IPS DF 6.9 (cell line): ENCODE measurements at regions not wholly inside any gene's neighbourhood (a gene's known extent, or its start where the extent isn't known, plus 50 kb on each side); places are given as distances from the start of the nearest gene placed in this dataset.

ENCODE experiments used
- DNase-seq: peaks from one replicate; pipeline ENCODE4 v3.0.0-alpha.2; 2013; ENCODE audit warnings: low read depth, low spot score
- H3K27ac ChIP-seq: one replicate; pipeline ENCODE4 v1.5.1; 2013; ENCODE audit warnings: low read length, control low read depth
- H3K27me3 ChIP-seq: 2 replicates; pipeline ENCODE4 v1.6.1; 2013; ENCODE audit warnings: mild to moderate bottlenecking, low read length; ENCODE audit not compliant: control insufficient read depth, insufficient read depth
- H3K36me3 ChIP-seq: 2 replicates; pipeline ENCODE4 v1.6.1; 2013; ENCODE audit warnings: low read length; ENCODE audit not compliant: control insufficient read depth, insufficient read depth
- H3K4me1 ChIP-seq: 2 replicates; pipeline ENCODE4 v1.6.1; 2013; ENCODE audit warnings: low read length; ENCODE audit not compliant: control insufficient read depth, insufficient read depth
- H3K4me3 ChIP-seq: 2 replicates; pipeline ENCODE4 v1.5.1; 2013; ENCODE audit warnings: mild to moderate bottlenecking, low read length
- H3K9me3 ChIP-seq: 2 replicates; pipeline ENCODE4 v1.6.1; 2013; ENCODE audit warnings: low read length, inconsistent platforms; ENCODE audit not compliant: control insufficient read depth, insufficient read depth
- WGBS: extraction: QIAGEN DNeasy Blood & Tissue Kit; methylation state at CpG from one replicate; pipeline ENCODE4 v1.1.7; 2013; ENCODE audit warnings: mixed read lengths, missing lambda C conversion rate; ENCODE audit not compliant: insufficient read length, insufficient coverage; 5-methylcytosine and 5-hydroxymethylcytosine counted together

- H3K36me3 ChIP-seq, result no peaks in the 10 kb centered on the region
- no peaks in the 10 kb centered on the region for H3K4me1 ChIP-seq
- H3K9me3 ChIP-seq, result no peaks in the 10 kb centered on the region
- H3K27ac ChIP-seq, result no peak overlapping the region
- H3K4me3 ChIP-seq, result no peak overlapping the region
- DNase-seq, result no peak
- no peaks in the 10 kb centered on the region for H3K27me3 ChIP-seq
These were observed 1494.9 kb upstream of the MIR17HG start for GRCh38 chr13:89852570-89852969.

GRCh38 chr13:89856512-89856911 is 1491.0 kb upstream of the MIR17HG start:
- Histone ChIP-seq H3K4me3 (no peak overlapping the region), H3K36me3 (no peaks in the 10 kb centered on the region), H3K4me1 (no peaks in the 10 kb centered on the region), H3K27ac (no peak overlapping the region), H3K27me3 (no peaks in the 10 kb centered on the region), H3K9me3 (no peaks in the 10 kb centered on the region)
- DNase-seq, result no peak
- WGBS, result no CpG with 5 or more reads among the region's 4 CpGs

- Histone ChIP-seq H3K36me3 (no peaks in the 10 kb centered on the region), H3K9me3 (no peaks in the 10 kb centered on the region), H3K4me1 (no peaks in the 10 kb centered on the region), H3K27me3 (no peaks in the 10 kb centered on the region), H3K4me3 (no peak overlapping the region), H3K27ac (no peak overlapping the region)
- DNase-seq, result no peak
- no CpG with 5 or more reads among the region's 3 CpGs for WGBS
These were observed 1490.0 kb upstream of the MIR17HG start for GRCh38 chr13:89857502-89857901.

GRCh38 chr13:89862011-89862690 is 1485.3 kb upstream of the MIR17HG start:
- DNase-seq, result no peak
- no peak overlapping the region for H3K4me3 ChIP-seq
- no CpG with 5 or more reads among the region's 13 CpGs for WGBS

GRCh38 chr13:89862691-89863036 is 1484.8 kb upstream of the MIR17HG start:
- Histone ChIP-seq H3K4me3 (no peak overlapping the region), H3K9me3 (no peaks in the 10 kb centered on the region), H3K27ac (no peak overlapping the region), H3K4me1 (no peaks in the 10 kb centered on the region), H3K27me3 (no peaks in the 10 kb centered on the region), H3K36me3 (no peaks in the 10 kb centered on the region)
- no CpG with 5 or more reads among the region's 4 CpGs for WGBS
- no peak for DNase-seq

More at GRCh38 chr13:89862011-89862690, 1485.3 kb upstream of the MIR17HG start:
- no peaks in the 10 kb centered on the region for H3K36me3 ChIP-seq
- H3K27me3 ChIP-seq, result no peaks in the 10 kb centered on the region
- no peaks in the 10 kb centered on the region for H3K4me1 ChIP-seq
- no peaks in the 10 kb centered on the region for H3K9me3 ChIP-seq
- H3K27ac ChIP-seq, result no peak overlapping the region

- DNase-seq, result no peak
- Histone ChIP-seq H3K27ac (no peak overlapping the region), H3K9me3 (no peaks in the 10 kb centered on the region), H3K36me3 (no peaks in the 10 kb centered on the region), H3K27me3 (no peaks in the 10 kb centered on the region), H3K4me3 (no peak overlapping the region), H3K4me1 (no peaks in the 10 kb centered on the region)
- WGBS, result no CpG with 5 or more reads among the region's 5 CpGs
These were observed 1482.1 kb upstream of the MIR17HG start for GRCh38 chr13:89865164-89866064.

- no peaks in the 10 kb centered on the region for H3K9me3 ChIP-seq
- no peak for DNase-seq
- H3K27me3 ChIP-seq, result no peaks in the 10 kb centered on the region
- WGBS, result no CpG with 5 or more reads among the region's 1 CpG
- H3K36me3 ChIP-seq, result no peaks in the 10 kb centered on the region
- H3K4me1 ChIP-seq, result no peaks in the 10 kb centered on the region
- H3K4me3 ChIP-seq, result no peak overlapping the region
- H3K27ac ChIP-seq, result no peak overlapping the region
These were observed 1478.2 kb upstream of the MIR17HG start for GRCh38 chr13:89869312-89869711.

GRCh38 chr13:89878904-89879303 is 1468.6 kb upstream of the MIR17HG start:
- no peaks in the 10 kb centered on the region for H3K9me3 ChIP-seq
- no peak overlapping the region for H3K27ac ChIP-seq
- no peak overlapping the region for H3K4me3 ChIP-seq
- WGBS, result no CpG with 5 or more reads among the region's 1 CpG
- no peaks in the 10 kb centered on the region for H3K4me1 ChIP-seq
- no peaks in the 10 kb centered on the region for H3K36me3 ChIP-seq
- H3K27me3 ChIP-seq, result no peaks in the 10 kb centered on the region
- no peak for DNase-seq

- Histone ChIP-seq H3K27ac (no peak overlapping the region), H3K27me3 (no peaks in the 10 kb centered on the region), H3K4me1 (no peaks in the 10 kb centered on the region), H3K9me3 (no peaks in the 10 kb centered on the region), H3K36me3 (no peaks in the 10 kb centered on the region), H3K4me3 (no peak overlapping the region)
- no peak for DNase-seq
- WGBS, result no CpG with 5 or more reads among the region's 13 CpGs
These were observed 1467.3 kb upstream of the MIR17HG start for GRCh38 chr13:89880201-89880600.

- Histone ChIP-seq H3K36me3 (no peaks in the 10 kb centered on the region), H3K27ac (no peak overlapping the region), H3K4me3 (no peak overlapping the region), H3K4me1 (no peaks in the 10 kb centered on the region), H3K9me3 (no peaks in the 10 kb centered on the region), H3K27me3 (no peaks in the 10 kb centered on the region)
- no CpG with 5 or more reads among the region's 41 CpGs for WGBS
- DNase-seq, result no peak
These were observed 1463.5 kb upstream of the MIR17HG start for GRCh38 chr13:89883893-89884448.
